ENCODE measurements at regions not wholly inside any gene's neighbourhood (a gene's known extent, or its start where the extent isn't known, plus 50 kb on each side); places are given as distances from the start of the nearest gene placed in this dataset.

- Histone ChIP-seq H3K36me3 (no peaks in the 10 kb centered on the region), H3K4me1 (no peaks in the 10 kb centered on the region), H3K27me3 (no peaks in the 10 kb centered on the region), H3K4me3 (no peak overlapping the region), H3K27ac (no peak overlapping the region), H3K9me3 (no peaks in the 10 kb centered on the region)
- no peak for ATAC-seq
- intact Hi-C loops (cut with DNase I): no loop called here
- no peak for TF ChIP-seq CTCF (IDR thresholded peaks at IDR 0.05)
- DNase-seq: no peak
- WGBS, 2 donors: 72 to 91% methylated on average over 2 of the region's 2 CpGs
- FAIRE-seq: no peak
Observed at GRCh38 chr15:96565266-96565665, 234.8 kb downstream of the NR2F2 start.

- H3K27ac ChIP-seq: no peak overlapping the region
- H3K4me3 ChIP-seq: no peak overlapping the region
- H3K9me3 ChIP-seq: no peaks in the 10 kb centered on the region
- no peak for ATAC-seq
- FAIRE-seq: no peak
- no peaks in the 10 kb centered on the region for H3K36me3 ChIP-seq
- TF ChIP-seq CTCF (IDR thresholded peaks at IDR 0.05): no peak
- no peaks in the 10 kb centered on the region for H3K4me1 ChIP-seq
- DNase-seq: no peak
- intact Hi-C loops (cut with DNase I): no loop called here
- WGBS, 2 donors: 79 to 88% methylated on average over 10 of the region's 10 CpGs
- H3K27me3 ChIP-seq: no peaks in the 10 kb centered on the region
Observed at GRCh38 chr15:96574782-96575181, 244.3 kb downstream of the NR2F2 start.

GRCh38 chr15:96576596-96576995, 246.1 kb downstream of the NR2F2 start:
- no peaks in the 10 kb centered on the region for H3K9me3 ChIP-seq
- H3K27ac ChIP-seq: no peak overlapping the region
- WGBS, 2 donors: 26 to 39% methylated on average over 6 of the region's 6 CpGs
- intact Hi-C loops (cut with DNase I): no loop called here
- ATAC-seq (no peak), FAIRE-seq (no peak), DNase-seq (no peak)
- no peak for TF ChIP-seq CTCF (IDR thresholded peaks at IDR 0.05)
- H3K36me3 ChIP-seq: no peaks in the 10 kb centered on the region
- no peak overlapping the region for H3K4me3 ChIP-seq
- no peaks in the 10 kb centered on the region for H3K4me1 ChIP-seq
- no peaks in the 10 kb centered on the region for H3K27me3 ChIP-seq

GRCh38 chr15:96578393-96578792, 247.9 kb downstream of the NR2F2 start:
- DNase-seq (no peak), FAIRE-seq (no peak), ATAC-seq (no peak)
- no peaks in the 10 kb centered on the region for H3K9me3 ChIP-seq
- no peak overlapping the region for H3K27ac ChIP-seq
- no peaks in the 10 kb centered on the region for H3K27me3 ChIP-seq
- intact Hi-C loops (cut with DNase I): no loop called here
- no peaks in the 10 kb centered on the region for H3K36me3 ChIP-seq
- WGBS, 2 donors: 52 to 64% methylated on average over 5 of the region's 5 CpGs
- TF ChIP-seq CTCF (IDR thresholded peaks at IDR 0.05): no peak
- no peaks in the 10 kb centered on the region for H3K4me1 ChIP-seq
- H3K4me3 ChIP-seq: no peak overlapping the region

GRCh38 chr15:96581371-96581770, 250.9 kb downstream of the NR2F2 start:
- intact Hi-C loops (cut with DNase I): no loop called here
- no peak for TF ChIP-seq CTCF (IDR thresholded peaks at IDR 0.05)
- Histone ChIP-seq H3K27ac (no peak overlapping the region), H3K9me3 (no peaks in the 10 kb centered on the region), H3K4me1 (no peaks in the 10 kb centered on the region), H3K27me3 (no peaks in the 10 kb centered on the region), H3K4me3 (no peak overlapping the region), H3K36me3 (no peaks in the 10 kb centered on the region)
- ATAC-seq (no peak), FAIRE-seq (no peak), DNase-seq (no peak)
- WGBS, 2 donors: 58 to 63% methylated on average over 11 of the region's 11 CpGs
